GM23248 (cell line): ENCODE measurements at regions not wholly inside any gene's neighbourhood (a gene's known extent, or its start where the extent isn't known, plus 50 kb on each side); places are given as distances from the start of the nearest gene placed in this dataset.

Experiments
- DNase-seq: peaks from one replicate; pipeline ENCODE4 v3.0.0-alpha.2; 2015
- H2AFZ ChIP-seq: fragments of 200-600 bp; sonication (generic); 2 replicates; pipeline ENCODE4 v1.6.1; 2016; ENCODE audit warnings: antibody characterized with exemption
- H3F3A ChIP-seq: fragments of 200-600 bp; sonication (generic); 2 replicates; pipeline ENCODE4 v1.6.1; 2016; ENCODE audit warnings: mild to moderate bottlenecking, antibody characterized with exemption, mixed run types; ENCODE audit not compliant: insufficient read depth
- H3K27ac ChIP-seq: fragments of 200-600 bp; sonication (generic); 2 replicates; pipeline ENCODE4 v1.5.1; 2016; ENCODE audit warnings: mild to moderate bottlenecking
- H3K27me3 ChIP-seq: fragments of 200-600 bp; sonication (generic); replicated peaks from 2 replicates; pipeline ENCODE4 v1.6.1; 2016; ENCODE audit warnings: mild to moderate bottlenecking; ENCODE audit not compliant: insufficient read depth
- H3K36me3 ChIP-seq: fragments of 200-600 bp; sonication (generic); 2 replicates; pipeline ENCODE4 v1.6.1; 2016; ENCODE audit warnings: low read depth, mild to moderate bottlenecking
- H3K4me1 ChIP-seq: fragments of 200-600 bp; sonication (generic); 2 replicates; pipeline ENCODE4 v1.6.1; 2016; ENCODE audit warnings: mild to moderate bottlenecking; ENCODE audit not compliant: insufficient read depth
- H3K4me2 ChIP-seq: fragments of 200-600 bp; sonication (generic); one replicate; pipeline ENCODE4 v1.6.1; 2016; ENCODE audit warnings: mild to moderate bottlenecking; ENCODE audit not compliant: unreplicated experiment
- H3K4me3 ChIP-seq: fragments of 200-600 bp; sonication (generic); 2 replicates; pipeline ENCODE4 v1.5.1; 2016; ENCODE audit warnings: mild to moderate bottlenecking
- H3K79me2 ChIP-seq: fragments of 200-600 bp; sonication (generic); 2 replicates; pipeline ENCODE4 v1.6.1; 2016; ENCODE audit warnings: mild to moderate bottlenecking; ENCODE audit not compliant: insufficient read depth
- H3K9ac ChIP-seq: fragments of 200-600 bp; sonication (generic); 2 replicates; pipeline ENCODE4 v1.6.1; 2016; ENCODE audit warnings: mild to moderate bottlenecking
- H3K9me2 ChIP-seq: fragments of 200-600 bp; sonication (generic); 2 replicates; pipeline ENCODE4 v1.6.1; 2016; ENCODE audit warnings: mixed run types, mild to moderate bottlenecking, moderate library complexity; ENCODE audit not compliant: insufficient read depth
- H3K9me3 ChIP-seq: fragments of 200-600 bp; sonication (generic); one replicate; pipeline ENCODE4 v1.6.1; 2017; ENCODE audit warnings: low read depth
- H4K20me1 ChIP-seq: fragments of 200-600 bp; sonication (generic); 2 replicates; pipeline ENCODE4 v1.6.0; 2016; ENCODE audit not compliant: insufficient read depth
- EZH2 ChIP-seq: fragments of 200-600 bp; sonication (generic); IDR thresholded peaks from 2 replicates; pipeline ENCODE4 v1.6.1; 2018; ENCODE audit warnings: antibody characterized with exemption, mild to moderate bottlenecking; ENCODE audit not compliant: insufficient read depth, poor library complexity, severe bottlenecking
- EZH2phosphoT487 ChIP-seq: fragments of 200-600 bp; sonication (generic); IDR thresholded peaks from 2 replicates; pipeline ENCODE4 v1.6.1; 2018; ENCODE audit warnings: antibody characterized with exemption, moderate library complexity, mild to moderate bottlenecking, low read depth; ENCODE audit not compliant: insufficient read depth
- WGBS, 2 experiments: methylation state at CpG; one replicate each; pipeline ENCODE4 v1.1.6; 2015 to 2017; ENCODE audit warnings: low lambda C conversion rate in 2 of 2, low coverage in 1 of 2; ENCODE audit errors: missing lambda C conversion rate in 2 of 2; 5-methylcytosine and 5-hydroxymethylcytosine counted together
- in situ Hi-C: fragments of 300-500 bp; cut with MboI; formaldehyde crosslinking; loops from 2 replicates; pipeline ENCODE4 v1.15.0; 2020

GRCh38 chr12:92008345-92008744, 137.3 kb downstream of the BTG1 start:
- Histone ChIP-seq H2AFZ (no peak overlapping the region), H3K4me2 (no peak overlapping the region), H3K79me2 (no peaks in the 10 kb centered on the region), H3K27me3 (no peaks in the 10 kb centered on the region), H4K20me1 (no peaks in the 10 kb centered on the region), H3K36me3 (no peaks in the 10 kb centered on the region), H3K9me2 (no peaks in the 10 kb centered on the region), H3K4me3 (no peak overlapping the region), H3K4me1 (no peaks in the 10 kb centered on the region), H3F3A (no peaks in the 10 kb centered on the region), H3K27ac (no peak overlapping the region), H3K9ac (no peak overlapping the region), H3K9me3 (no peaks in the 10 kb centered on the region)
- no peak for DNase-seq
- TF ChIP-seq EZH2 (no peak), EZH2phosphoT487 (no peak)
- in situ Hi-C loops = no loop called here
- 81 to 83% methylated on average over 5 of the region's 5 CpGs for WGBS, 2 experiments

GRCh38 chr12:92007787-92008186, 137.9 kb downstream of the BTG1 start:
- H4K20me1 ChIP-seq = no peaks in the 10 kb centered on the region
- no peak for DNase-seq
- H3K9me2 ChIP-seq = no peaks in the 10 kb centered on the region
- no peaks in the 10 kb centered on the region for H3K36me3 ChIP-seq
- in situ Hi-C loops = no loop called here
- H3K4me1 ChIP-seq = no peaks in the 10 kb centered on the region
- H3F3A ChIP-seq = no peaks in the 10 kb centered on the region
- H3K4me3 ChIP-seq = no peak overlapping the region
- H3K27ac ChIP-seq = no peak overlapping the region
- H3K27me3 ChIP-seq = no peaks in the 10 kb centered on the region
- TF ChIP-seq EZH2 (no peak), EZH2phosphoT487 (no peak)
- no peak overlapping the region for H2AFZ ChIP-seq
- H3K9me3 ChIP-seq = no peaks in the 10 kb centered on the region
- H3K9ac ChIP-seq = no peak overlapping the region
- H3K4me2 ChIP-seq = no peak overlapping the region
- 95 to 96% methylated on average over 9 of the region's 9 CpGs for WGBS, 2 experiments
- H3K79me2 ChIP-seq = no peaks in the 10 kb centered on the region

GRCh38 chr12:92003701-92004100, 141.9 kb downstream of the BTG1 start:
- no peak overlapping the region for H3K9ac ChIP-seq
- H4K20me1 ChIP-seq = no peaks in the 10 kb centered on the region
- no peaks in the 10 kb centered on the region for H3K27me3 ChIP-seq
- in situ Hi-C loops = no loop called here
- no peak for TF ChIP-seq EZH2
- TF ChIP-seq EZH2phosphoT487 = no peak
- no peak overlapping the region for H3K4me2 ChIP-seq
- no peak for DNase-seq
- no peaks in the 10 kb centered on the region for H3K36me3 ChIP-seq
- whole genome bisulfite sequencing, 2 experiments = 60 to 62% methylated on average over 3 of the region's 3 CpGs
- H3K79me2 ChIP-seq = no peaks in the 10 kb centered on the region
- no peaks in the 10 kb centered on the region for H3K9me2 ChIP-seq
- H3K4me1 ChIP-seq = no peaks in the 10 kb centered on the region
- no peak overlapping the region for H2AFZ ChIP-seq
- no peak overlapping the region for H3K27ac ChIP-seq
- no peaks in the 10 kb centered on the region for H3K9me3 ChIP-seq
- no peaks in the 10 kb centered on the region for H3F3A ChIP-seq
- no peak overlapping the region for H3K4me3 ChIP-seq

- peak overlapping the region; percentile 61 for H2AFZ ChIP-seq
Measured at GRCh38 chr12:92002673-92003382, 142.8 kb downstream of the BTG1 start.

More at GRCh38 chr12:92002673-92003382, 142.8 kb downstream of the BTG1 start:
- Histone ChIP-seq H3F3A (no peaks in the 10 kb centered on the region), H3K9ac (no peak overlapping the region), H3K9me3 (no peaks in the 10 kb centered on the region), H3K4me1 (no peaks in the 10 kb centered on the region), H3K27ac (no peak overlapping the region), H3K27me3 (no peaks in the 10 kb centered on the region), H3K4me2 (no peak overlapping the region), H3K36me3 (no peaks in the 10 kb centered on the region), H3K9me2 (no peaks in the 10 kb centered on the region), H3K79me2 (no peaks in the 10 kb centered on the region), H3K4me3 (no peak overlapping the region), H4K20me1 (no peaks in the 10 kb centered on the region)
- DNase-seq = peak; percentile 7
- in situ Hi-C loops = no loop called here
- 38 to 43% methylated on average over 5 of the region's 5 CpGs for WGBS, 2 experiments
- no peak for TF ChIP-seq EZH2phosphoT487
- TF ChIP-seq EZH2 = no peak
